Mucosa of descending colon (tissue), 3 donors: ENCODE measurements at regions not wholly inside any gene's neighbourhood (a gene's known extent, or its start where the extent isn't known, plus 50 kb on each side); places are given as distances from the start of the nearest gene placed in this dataset.

Source experiments
- ATAC-seq: fragments of 200-7000 bp; cut with Tn5 transposase; one replicate; pipeline ENCODE4 v1.9.1; 2020; ENCODE audit warnings: mild to moderate bottlenecking, moderate library complexity
- DNase-seq, 3 donors: peaks; one replicate each; pipeline ENCODE4 v3.0.0-alpha.2; 2020
- H3K36me3 ChIP-seq: fragments of 200-600 bp; one replicate; pipeline ENCODE4 v1.8.0; 2021; ENCODE audit warnings: low read depth, mild to moderate bottlenecking
- H3K4me1 ChIP-seq: fragments of 200-600 bp; one replicate; pipeline ENCODE4 v1.8.0; 2021; ENCODE audit warnings: low read depth, mild to moderate bottlenecking
- H3K4me3 ChIP-seq: fragments of 200-600 bp; one replicate; pipeline ENCODE4 v1.8.0; 2021; ENCODE audit warnings: mild to moderate bottlenecking
- H3K9me3 ChIP-seq: fragments of 200-600 bp; one replicate; pipeline ENCODE4 v1.8.0; 2021; ENCODE audit warnings: mild to moderate bottlenecking
- intact Hi-C, 2 donors: fragments of 100-400 bp; cut with DNase I in 1 of 2; cut with micrococcal nuclease in 1 of 2; formaldehyde crosslinking; loops; one replicate each; pipeline versions ENCODE4 v1.11.0 to v1.11.1; 2022; cut with DNase I, micrococcal nuclease
- TF ChIP-seq, protein P1 (sequence below): fragments of 200-600 bp; IDR thresholded peaks from one replicate; pipeline ENCODE4 v1.8.0; 2022; ENCODE audit warnings: antibody characterized with exemption, mild to moderate bottlenecking
- donor health status: DM: no; HTN: no; CAD: no; lungs with moderate emphysema.
- donor health status: DM: no; HTN: no; CAD: no.
- donor health status: DM: no; HTN: yes; CAD: no.

GRCh38 chrX:39453889-39454621 lies 643.7 kb downstream of the BCOR start:
- DNase-seq (no peak), ATAC-seq (peak; percentile 20)
- H3K9me3 ChIP-seq = no peaks in the 10 kb centered on the region
- TF ChIP-seq, protein P1, sequence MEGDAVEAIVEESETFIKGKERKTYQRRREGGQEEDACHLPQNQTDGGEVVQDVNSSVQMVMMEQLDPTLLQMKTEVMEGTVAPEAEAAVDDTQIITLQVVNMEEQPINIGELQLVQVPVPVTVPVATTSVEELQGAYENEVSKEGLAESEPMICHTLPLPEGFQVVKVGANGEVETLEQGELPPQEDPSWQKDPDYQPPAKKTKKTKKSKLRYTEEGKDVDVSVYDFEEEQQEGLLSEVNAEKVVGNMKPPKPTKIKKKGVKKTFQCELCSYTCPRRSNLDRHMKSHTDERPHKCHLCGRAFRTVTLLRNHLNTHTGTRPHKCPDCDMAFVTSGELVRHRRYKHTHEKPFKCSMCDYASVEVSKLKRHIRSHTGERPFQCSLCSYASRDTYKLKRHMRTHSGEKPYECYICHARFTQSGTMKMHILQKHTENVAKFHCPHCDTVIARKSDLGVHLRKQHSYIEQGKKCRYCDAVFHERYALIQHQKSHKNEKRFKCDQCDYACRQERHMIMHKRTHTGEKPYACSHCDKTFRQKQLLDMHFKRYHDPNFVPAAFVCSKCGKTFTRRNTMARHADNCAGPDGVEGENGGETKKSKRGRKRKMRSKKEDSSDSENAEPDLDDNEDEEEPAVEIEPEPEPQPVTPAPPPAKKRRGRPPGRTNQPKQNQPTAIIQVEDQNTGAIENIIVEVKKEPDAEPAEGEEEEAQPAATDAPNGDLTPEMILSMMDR = no peak
- no peaks in the 10 kb centered on the region for H3K4me1 ChIP-seq
- no peak overlapping the region for H3K4me3 ChIP-seq
- intact Hi-C loops = no loop called here
- H3K36me3 ChIP-seq = no peaks in the 10 kb centered on the region

- DNase-seq (no peak), ATAC-seq (no peak)
- no peak overlapping the region for H3K4me3 ChIP-seq
- TF ChIP-seq, protein P1 = no peak
- no peaks in the 10 kb centered on the region for H3K4me1 ChIP-seq
- H3K9me3 ChIP-seq = no peaks in the 10 kb centered on the region
- intact Hi-C loops = no loop called here
- no peaks in the 10 kb centered on the region for H3K36me3 ChIP-seq
Observed at GRCh38 chrX:39456894-39457604, 640.7 kb downstream of the BCOR start.

DNA sequence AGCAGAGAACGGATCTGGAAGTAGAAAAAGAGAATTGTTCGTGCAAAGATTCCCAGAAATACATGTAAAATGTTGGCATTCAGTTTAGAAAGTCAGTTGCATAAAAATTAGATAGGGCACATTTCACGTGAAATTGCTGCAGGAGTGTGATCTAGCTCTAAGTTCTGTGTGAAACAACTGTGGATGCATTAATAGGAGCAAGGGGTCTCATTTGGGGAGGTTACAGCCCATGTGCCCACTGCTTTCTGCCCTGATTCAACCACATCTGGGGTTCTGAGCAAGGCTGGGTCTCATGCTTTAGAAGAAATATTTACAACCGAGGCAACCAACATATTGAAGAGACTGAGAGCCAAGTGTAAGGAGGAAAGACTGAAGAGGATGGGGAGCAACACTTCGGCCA lies 639.0 kb downstream of the BCOR start:
- Histone ChIP-seq H3K36me3 (no peaks in the 10 kb centered on the region), H3K9me3 (no peaks in the 10 kb centered on the region), H3K4me1 (no peaks in the 10 kb centered on the region), H3K4me3 (no peak overlapping the region)
- no peak for DNase-seq
- intact Hi-C loops = no loop called here
- ATAC-seq = no peak
- TF ChIP-seq, protein P1 = no peak

- DNase-seq (no peak), ATAC-seq (no peak)
- TF ChIP-seq, protein P1 = no peak
- no peaks in the 10 kb centered on the region for H3K36me3 ChIP-seq
- H3K4me3 ChIP-seq = no peak overlapping the region
- intact Hi-C loops = no loop called here
- no peaks in the 10 kb centered on the region for H3K9me3 ChIP-seq
- H3K4me1 ChIP-seq = no peaks in the 10 kb centered on the region
Observed at GRCh38 chrX:39459204-39459603, 638.6 kb downstream of the BCOR start.

DNA sequence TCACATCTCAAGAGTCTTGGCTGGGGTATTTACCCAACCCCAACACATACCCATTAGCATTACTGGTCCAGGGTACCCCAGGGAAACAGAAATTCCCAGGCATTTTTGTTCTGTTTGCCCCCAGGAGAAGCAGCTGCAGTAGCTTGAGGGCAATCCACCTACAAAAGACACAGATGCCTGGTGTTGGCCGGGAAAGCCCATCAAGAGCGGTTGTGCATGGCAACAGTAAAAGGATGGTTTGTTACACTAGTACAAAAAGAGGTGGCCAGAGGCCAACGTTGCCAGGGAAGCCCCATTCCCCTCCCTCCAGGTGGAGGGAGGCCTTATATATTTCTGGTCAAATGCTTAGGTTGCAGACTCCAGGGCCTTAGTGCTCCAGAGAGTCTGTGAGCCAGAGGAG lies 637.8 kb downstream of the BCOR start:
- no peak for DNase-seq
- no peaks in the 10 kb centered on the region for H3K9me3 ChIP-seq
- H3K4me3 ChIP-seq = no peak overlapping the region
- ATAC-seq = no peak
- TF ChIP-seq, protein P1 = no peak
- no peaks in the 10 kb centered on the region for H3K36me3 ChIP-seq
- intact Hi-C loops = no loop called here
- no peaks in the 10 kb centered on the region for H3K4me1 ChIP-seq
